Loucy (cell line): ENCODE measurements at regions not wholly inside any gene's neighbourhood (a gene's known extent, or its start where the extent isn't known, plus 50 kb on each side); places are given as distances from the start of the nearest gene placed in this dataset.

Experiments
- H2AFZ ChIP-seq: fragments of 200-600 bp; sonication (generic); 2 replicates; pipeline ENCODE4 v1.6.0; 2016; ENCODE audit warnings: antibody characterized with exemption, mild to moderate bottlenecking, low read length, moderate library complexity
- H3F3A ChIP-seq: fragments of 200-600 bp; 2 replicates; pipeline ENCODE4 v1.6.0; 2016; ENCODE audit warnings: antibody characterized with exemption, low read depth, mild to moderate bottlenecking
- H3K27me3 ChIP-seq: fragments of 200-600 bp; sonication (generic); 2 replicates; pipeline ENCODE4 v1.6.1; 2014; ENCODE audit warnings: low read length, mild to moderate bottlenecking; ENCODE audit not compliant: insufficient read depth, poor library complexity, severe bottlenecking
- H3K36me3 ChIP-seq: fragments of 200-600 bp; sonication (generic); 2 replicates; pipeline ENCODE4 v1.6.1; 2016; ENCODE audit warnings: low read length; ENCODE audit not compliant: insufficient read depth
- H3K4me1 ChIP-seq: fragments of 200-600 bp; sonication (generic); 2 replicates; pipeline ENCODE4 v1.5.1; 2014; ENCODE audit warnings: low read length, mild to moderate bottlenecking; ENCODE audit not compliant: insufficient read depth, poor library complexity, severe bottlenecking
- H3K4me2 ChIP-seq: fragments of 200-600 bp; sonication (generic); 2 replicates; pipeline ENCODE4 v1.6.0; 2014; ENCODE audit warnings: antibody characterized with exemption, low read length, low read depth, mild to moderate bottlenecking; ENCODE audit not compliant: poor library complexity, severe bottlenecking
- H3K4me3 ChIP-seq: fragments of 200-600 bp; sonication (generic); 2 replicates; pipeline ENCODE4 v1.5.1; 2014; ENCODE audit warnings: low read length, mild to moderate bottlenecking, mixed read lengths; ENCODE audit not compliant: poor library complexity, severe bottlenecking
- H3K79me2 ChIP-seq: fragments of 200-600 bp; sonication (generic); 2 replicates; pipeline ENCODE4 v1.6.1; 2014; ENCODE audit warnings: low read length; ENCODE audit not compliant: insufficient read depth
- H3K9ac ChIP-seq: fragments of 200-600 bp; sonication (generic); 2 replicates; pipeline ENCODE4 v1.6.0; 2014; ENCODE audit warnings: mild to moderate bottlenecking, low read depth, low read length, moderate library complexity; ENCODE audit not compliant: poor library complexity, severe bottlenecking
- H3K9me2 ChIP-seq: fragments of 200-600 bp; sonication (generic); replicated peaks from 2 replicates; pipeline ENCODE4 v1.6.1; 2016; ENCODE audit warnings: low read depth, low read length, mixed read lengths
- H3K9me3 ChIP-seq: fragments of 200-600 bp; sonication (generic); 2 replicates; pipeline ENCODE4 v1.6.1; 2014; ENCODE audit warnings: mild to moderate bottlenecking, antibody characterized with exemption, low read length, low read depth; ENCODE audit not compliant: insufficient read depth
- H4K20me1 ChIP-seq: fragments of 200-600 bp; sonication (generic); 2 replicates; pipeline ENCODE4 v1.6.0; 2014; ENCODE audit warnings: antibody characterized with exemption, low read length, mild to moderate bottlenecking; ENCODE audit not compliant: insufficient read depth, poor library complexity, severe bottlenecking
- EZH2phosphoT487 ChIP-seq: fragments of 200-600 bp; IDR thresholded peaks from 2 replicates; pipeline ENCODE4 v1.6.1; 2018; ENCODE audit warnings: antibody characterized with exemption, mild to moderate bottlenecking, moderate library complexity, borderline replicate concordance
- TF ChIP-seq, protein P1 (sequence below): fragments of 200-600 bp; sonication (generic); conservative IDR thresholded peaks from 2 replicates; pipeline ENCODE4 v1.5.1; 2014; ENCODE audit warnings: mild to moderate bottlenecking, antibody characterized with exemption, low read length

DNA sequence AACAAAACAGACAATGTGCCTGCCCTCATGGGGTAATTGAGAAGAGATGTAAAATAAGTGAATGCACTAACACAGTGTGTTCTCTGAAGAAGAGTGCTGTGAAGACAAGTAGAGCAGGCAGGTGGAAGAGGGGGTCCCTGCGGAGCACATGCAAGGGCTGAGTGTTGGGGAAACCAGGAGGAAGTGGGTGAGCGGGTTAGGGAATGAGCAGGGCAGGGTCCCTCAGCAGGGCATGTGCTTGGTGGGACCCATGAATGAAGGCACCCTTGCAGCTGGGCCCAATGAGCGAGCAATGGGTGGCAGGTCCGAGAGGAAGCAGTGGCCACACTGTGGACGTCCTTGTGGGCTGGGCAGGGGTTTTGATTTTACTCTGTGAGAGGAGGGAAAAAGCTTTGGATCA lies 376.6 kb upstream of the COBL start:
- TF ChIP-seq EZH2phosphoT487: no peak
- TF ChIP-seq, protein P1, sequence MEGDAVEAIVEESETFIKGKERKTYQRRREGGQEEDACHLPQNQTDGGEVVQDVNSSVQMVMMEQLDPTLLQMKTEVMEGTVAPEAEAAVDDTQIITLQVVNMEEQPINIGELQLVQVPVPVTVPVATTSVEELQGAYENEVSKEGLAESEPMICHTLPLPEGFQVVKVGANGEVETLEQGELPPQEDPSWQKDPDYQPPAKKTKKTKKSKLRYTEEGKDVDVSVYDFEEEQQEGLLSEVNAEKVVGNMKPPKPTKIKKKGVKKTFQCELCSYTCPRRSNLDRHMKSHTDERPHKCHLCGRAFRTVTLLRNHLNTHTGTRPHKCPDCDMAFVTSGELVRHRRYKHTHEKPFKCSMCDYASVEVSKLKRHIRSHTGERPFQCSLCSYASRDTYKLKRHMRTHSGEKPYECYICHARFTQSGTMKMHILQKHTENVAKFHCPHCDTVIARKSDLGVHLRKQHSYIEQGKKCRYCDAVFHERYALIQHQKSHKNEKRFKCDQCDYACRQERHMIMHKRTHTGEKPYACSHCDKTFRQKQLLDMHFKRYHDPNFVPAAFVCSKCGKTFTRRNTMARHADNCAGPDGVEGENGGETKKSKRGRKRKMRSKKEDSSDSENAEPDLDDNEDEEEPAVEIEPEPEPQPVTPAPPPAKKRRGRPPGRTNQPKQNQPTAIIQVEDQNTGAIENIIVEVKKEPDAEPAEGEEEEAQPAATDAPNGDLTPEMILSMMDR: no peak
- Histone ChIP-seq H3K79me2 (no peaks in the 10 kb centered on the region), H3K4me3 (no peak overlapping the region), H3K27me3 (no peaks in the 10 kb centered on the region), H2AFZ (no peak overlapping the region), H3K9me2 (no peaks in the 10 kb centered on the region), H3K9ac (no peak overlapping the region), H3K4me2 (no peak overlapping the region), H3K4me1 (no peaks in the 10 kb centered on the region), H3F3A (no peaks in the 10 kb centered on the region), H3K9me3 (no peaks in the 10 kb centered on the region), H3K36me3 (no peaks in the 10 kb centered on the region), H4K20me1 (no peaks in the 10 kb centered on the region)

DNA sequence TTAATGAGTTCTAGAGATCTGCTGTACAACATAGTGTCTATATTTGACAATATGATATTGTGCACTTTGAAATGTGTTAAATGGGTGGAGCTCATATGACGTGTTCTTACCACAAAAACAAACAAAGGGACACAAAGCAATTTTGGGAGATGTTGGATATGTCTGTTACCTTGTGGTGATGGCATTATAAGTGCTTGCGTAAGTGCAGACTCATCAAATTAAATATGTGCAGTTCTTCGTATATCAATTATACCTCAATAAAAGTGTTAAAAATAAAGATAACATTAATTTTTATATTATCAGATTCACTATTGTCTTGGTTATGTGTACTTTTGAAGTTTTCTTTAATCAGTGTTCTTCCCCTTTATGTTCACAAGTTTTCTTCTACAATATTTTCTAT lies 372.9 kb upstream of the COBL start:
- no peak for TF ChIP-seq EZH2phosphoT487
- TF ChIP-seq, protein P1: no peak
- no peaks in the 10 kb centered on the region for H3K9me3 ChIP-seq

DNA sequence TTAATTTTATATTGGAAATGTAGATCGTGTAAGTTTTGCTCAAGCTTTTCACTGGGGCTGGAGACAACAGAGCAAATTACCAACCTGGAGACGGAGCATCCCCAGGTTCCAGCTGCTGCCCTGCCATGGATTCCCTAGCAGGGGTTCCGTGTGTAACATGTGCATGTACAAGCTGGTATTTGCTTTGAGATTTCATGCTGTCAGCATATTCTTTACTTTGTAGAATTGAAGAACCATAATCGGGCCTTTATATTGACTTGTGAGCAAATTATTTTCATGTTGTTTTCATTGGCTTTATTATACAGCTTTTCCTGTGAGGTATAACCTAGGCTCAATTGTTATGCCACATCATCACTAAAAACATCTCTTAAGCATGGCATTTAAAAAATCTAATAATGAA lies 369.2 kb upstream of the COBL start:
- Histone ChIP-seq H3K27me3 (no peaks in the 10 kb centered on the region), H3K36me3 (no peaks in the 10 kb centered on the region), H3K9me2 (no peaks in the 10 kb centered on the region), H3K4me3 (no peak overlapping the region), H3K4me1 (no peaks in the 10 kb centered on the region), H3K79me2 (no peaks in the 10 kb centered on the region), H3K4me2 (no peak overlapping the region), H3K9ac (no peak overlapping the region), H3K9me3 (no peaks in the 10 kb centered on the region), H2AFZ (no peak overlapping the region), H3F3A (no peaks in the 10 kb centered on the region), H4K20me1 (no peaks in the 10 kb centered on the region)
- TF ChIP-seq, protein P1: no peak
- TF ChIP-seq EZH2phosphoT487: no peak

More for the DNA sequence above, 372.9 kb upstream of the COBL start:
- no peak overlapping the region for H3K9ac ChIP-seq
- H3K9me2 ChIP-seq: no peaks in the 10 kb centered on the region
- H3K36me3 ChIP-seq: no peaks in the 10 kb centered on the region
- no peaks in the 10 kb centered on the region for H3K4me1 ChIP-seq
- no peak overlapping the region for H3K4me3 ChIP-seq
- H3K79me2 ChIP-seq: no peaks in the 10 kb centered on the region
- H2AFZ ChIP-seq: no peak overlapping the region
- no peaks in the 10 kb centered on the region for H3F3A ChIP-seq
- H3K27me3 ChIP-seq: no peaks in the 10 kb centered on the region
- H3K4me2 ChIP-seq: no peak overlapping the region
- no peaks in the 10 kb centered on the region for H4K20me1 ChIP-seq
